ENCODE measurements at regions not wholly inside any gene's neighbourhood (a gene's known extent, or its start where the extent isn't known, plus 50 kb on each side); places are given as distances from the start of the nearest gene placed in this dataset.
"Not testable (repeated sequence)": the region's sequence is repeated elsewhere in the genome, so short reads cannot be mapped to it uniquely, and the experiment has no call there.

- DNase-seq (ENCODE audit: low read depth, low spot score), result no peak
Measured at GRCh38 chr14:28196878-28197277, 569.7 kb upstream of the FOXG1 start.

GRCh38 chr14:28220391-28220790 is 546.2 kb upstream of the FOXG1 start:
- no peak for DNase-seq (ENCODE audit: low read depth, low spot score)

DNA sequence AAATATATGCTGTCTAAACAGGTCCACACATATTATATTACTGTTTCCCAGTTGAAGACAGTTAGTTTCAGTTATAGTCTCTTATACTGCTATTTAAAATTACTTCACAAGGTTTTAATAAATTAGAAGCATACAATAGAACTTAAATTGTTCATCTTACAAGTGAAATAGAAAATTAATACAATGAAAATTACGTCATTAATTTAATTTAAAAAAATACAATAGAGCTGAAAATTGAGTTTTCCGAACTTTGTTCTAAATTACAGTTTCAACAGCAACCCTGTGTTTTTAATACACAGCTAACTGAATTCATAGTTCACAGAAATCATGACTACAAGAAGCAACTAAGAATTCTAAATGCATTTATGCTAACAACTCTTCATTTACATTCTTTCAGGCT is 525.7 kb upstream of the FOXG1 start:
- DNase-seq (ENCODE audit: low read depth, low spot score), result no peak

DNA sequence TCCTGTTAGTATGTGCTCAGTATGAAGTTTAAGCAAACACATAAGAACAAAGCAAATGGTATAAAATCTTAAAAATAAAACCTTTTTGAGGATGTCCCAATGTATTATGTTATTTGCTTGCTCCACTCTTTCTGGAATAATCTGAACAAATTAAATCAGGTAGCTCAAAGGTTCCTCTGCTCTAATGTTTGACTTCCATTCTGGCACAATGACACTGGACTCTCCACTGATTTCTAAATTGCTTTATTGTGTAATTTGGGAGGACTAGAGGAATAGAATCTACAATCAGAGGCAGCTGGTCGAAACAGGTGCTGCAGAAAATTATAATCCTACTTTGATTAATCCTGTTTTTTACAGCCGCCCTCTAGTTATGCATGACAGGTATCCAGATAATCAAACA is 523.7 kb upstream of the FOXG1 start:
- DNase-seq (ENCODE audit: low read depth, low spot score), result no peak

- no peak for DNase-seq (ENCODE audit: low read depth, low spot score)
Measured at GRCh38 chr14:28243600-28243999, 523.0 kb upstream of the FOXG1 start.

- no peak for DNase-seq (ENCODE audit: low read depth, low spot score)
Measured at GRCh38 chr14:28245216-28245615, 521.4 kb upstream of the FOXG1 start.

DNA sequence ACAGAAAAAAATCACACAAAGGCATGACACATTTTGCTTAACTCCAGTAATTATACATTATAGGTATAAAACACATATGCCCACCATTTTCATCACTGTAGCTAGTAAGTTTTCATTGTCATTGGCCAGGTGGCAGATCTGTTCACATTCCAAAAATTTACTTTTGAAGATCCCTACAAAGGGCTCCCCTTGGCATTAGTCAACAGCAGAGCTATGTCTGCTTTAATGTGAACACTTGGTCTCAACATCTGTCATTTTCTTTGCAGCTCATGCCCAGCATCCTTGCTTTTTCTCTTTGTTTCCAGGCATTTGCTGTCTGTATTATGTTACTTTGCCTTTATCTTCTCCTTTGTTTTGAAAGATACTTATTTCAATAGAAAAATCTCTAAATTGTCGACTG is 519.1 kb upstream of the FOXG1 start:
- DNase-seq (ENCODE audit: low read depth, low spot score), result no peak

DNA sequence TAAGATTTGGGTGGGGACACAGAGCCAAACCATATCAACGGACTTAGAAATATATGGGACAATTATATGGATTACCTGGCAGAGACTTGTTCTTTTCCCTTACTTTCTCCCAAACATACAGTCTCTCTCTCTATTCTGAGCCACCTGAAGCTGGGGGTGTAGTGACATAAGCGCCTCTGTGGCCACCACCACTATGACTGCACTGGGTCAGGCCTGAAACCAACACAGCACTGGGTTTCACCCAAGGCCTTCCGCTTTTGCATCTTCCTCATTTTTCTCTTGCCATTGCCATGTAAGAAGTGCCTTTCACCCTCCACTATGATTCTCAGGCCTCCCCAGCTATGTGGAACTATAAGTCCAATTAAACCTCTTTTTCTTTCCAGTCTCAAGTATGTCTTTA is 514.5 kb upstream of the FOXG1 start:
- DNase-seq (ENCODE audit: low read depth, low spot score), result not testable (repeated sequence)

GRCh38 chr14:28254768-28255167 is 511.8 kb upstream of the FOXG1 start:
- no peak for DNase-seq (ENCODE audit: low read depth, low spot score)

GRCh38 chr14:28264306-28264705 is 502.3 kb upstream of the FOXG1 start:
- no peak for DNase-seq (ENCODE audit: low read depth, low spot score)

- no peak for DNase-seq (ENCODE audit: low read depth, low spot score)
Measured at GRCh38 chr14:28272270-28272669, 494.3 kb upstream of the FOXG1 start.

DNA sequence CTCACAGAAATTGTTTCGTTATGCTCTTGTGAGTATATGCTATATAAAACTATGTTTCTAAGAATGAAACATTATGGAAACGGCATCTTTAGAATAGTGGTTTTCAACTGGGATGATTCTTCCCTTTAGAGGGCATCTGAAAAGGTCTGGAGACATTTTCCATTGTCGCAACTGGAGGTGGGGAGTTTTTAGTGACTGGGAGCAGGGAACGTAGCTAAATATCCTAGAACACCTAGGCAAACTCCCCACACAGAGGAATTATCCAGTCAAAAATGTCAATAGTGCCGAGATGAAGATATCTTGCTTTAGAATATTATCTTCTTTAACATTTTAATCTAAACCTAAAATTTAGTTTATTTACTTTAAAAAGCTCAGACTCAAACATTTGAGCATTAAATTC is 486.1 kb upstream of the FOXG1 start:
- no peak for DNase-seq (ENCODE audit: low read depth, low spot score)

DNA sequence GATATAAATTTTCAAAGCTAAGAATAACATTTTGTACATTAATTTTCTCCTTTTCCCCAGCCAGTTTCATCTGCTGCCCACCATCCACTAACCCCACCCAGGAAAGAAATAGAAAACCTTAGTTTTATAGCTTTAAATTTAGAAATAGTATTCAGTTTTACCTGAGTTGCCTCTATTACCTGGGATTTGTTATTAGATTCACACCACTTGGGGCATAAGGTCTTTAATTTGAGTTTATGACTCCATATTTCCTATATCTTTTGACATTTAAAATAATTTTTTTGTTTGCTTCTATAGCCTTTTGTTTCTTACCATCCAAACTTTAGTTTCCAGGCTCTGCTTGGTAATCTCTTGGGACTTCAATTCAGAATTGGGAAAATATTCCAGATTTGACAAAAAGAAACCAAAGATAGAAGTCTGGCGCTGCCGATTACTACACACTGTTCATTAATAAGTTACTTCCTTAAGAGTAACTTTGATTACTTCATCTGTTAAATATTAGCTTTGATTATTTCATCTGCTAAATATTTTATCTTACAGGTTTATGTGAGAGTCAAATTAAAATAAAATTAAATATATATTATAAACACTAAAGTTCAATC is 485.5 kb upstream of the FOXG1 start:
- DNase-seq (ENCODE audit: low read depth, low spot score), result no peak

GRCh38 chr14:28284546-28285300 is 481.9 kb upstream of the FOXG1 start:
- no peak for DNase-seq (ENCODE audit: low read depth, low spot score)

DNA sequence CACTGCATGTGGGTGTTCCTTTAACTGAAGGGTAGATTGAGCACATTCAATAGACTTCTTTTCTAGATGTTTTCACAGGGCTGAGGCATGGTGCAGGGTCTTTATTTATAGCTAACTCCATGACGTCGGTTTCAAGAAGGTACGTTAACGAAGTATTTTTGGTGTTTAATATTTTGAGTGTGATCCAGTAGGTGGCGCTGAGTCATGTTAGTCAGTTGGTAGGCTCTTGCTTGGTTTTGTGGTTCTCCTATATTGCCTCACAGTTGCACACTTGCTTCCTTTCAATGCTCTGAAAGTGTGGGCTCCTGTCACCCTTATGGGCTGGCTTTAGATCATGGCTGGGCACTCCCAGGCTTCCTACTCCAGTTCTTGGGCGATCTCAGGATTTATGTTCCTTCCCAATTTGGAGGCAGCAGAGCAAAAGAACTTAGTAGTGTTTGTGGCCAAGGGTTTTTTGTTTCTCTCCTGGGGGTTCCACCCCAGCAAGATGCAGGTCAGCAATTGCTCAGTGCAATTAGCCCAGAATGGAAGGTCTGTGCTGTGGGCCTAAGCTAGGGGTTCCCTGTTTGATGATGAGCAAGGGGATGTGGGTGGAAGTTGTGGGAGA is 471.6 kb upstream of the FOXG1 start:
- DNase-seq (ENCODE audit: low read depth, low spot score), result no peak

GRCh38 chr14:28297559-28297958 is 469.0 kb upstream of the FOXG1 start:
- no peak for DNase-seq (ENCODE audit: low read depth, low spot score)

- DNase-seq (ENCODE audit: low read depth, low spot score), result no peak
Measured at GRCh38 chr14:28298156-28298555, 468.4 kb upstream of the FOXG1 start.

GRCh38 chr14:28299227-28299626 is 467.4 kb upstream of the FOXG1 start:
- no peak for DNase-seq (ENCODE audit: low read depth, low spot score)

DNA sequence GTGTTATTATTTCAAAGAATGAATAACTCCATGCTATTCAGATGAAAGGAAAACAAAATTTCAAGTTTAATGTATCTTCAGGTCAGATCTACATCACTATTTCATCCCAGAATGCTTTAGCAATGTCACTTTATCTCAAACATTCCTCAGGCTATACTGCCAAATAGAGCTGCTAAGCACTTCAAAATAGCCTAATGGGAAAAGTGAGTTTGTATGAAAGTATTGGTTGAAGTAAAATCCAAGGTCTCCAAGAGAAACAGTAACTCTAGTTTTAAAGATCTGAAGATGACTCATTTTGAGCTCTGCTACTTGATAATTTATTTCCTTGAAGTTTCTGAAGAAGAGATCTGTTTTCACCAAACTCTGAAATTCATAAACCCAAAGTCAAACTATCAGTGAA is 466.2 kb upstream of the FOXG1 start:
- DNase-seq (ENCODE audit: low read depth, low spot score), result no peak

DNA sequence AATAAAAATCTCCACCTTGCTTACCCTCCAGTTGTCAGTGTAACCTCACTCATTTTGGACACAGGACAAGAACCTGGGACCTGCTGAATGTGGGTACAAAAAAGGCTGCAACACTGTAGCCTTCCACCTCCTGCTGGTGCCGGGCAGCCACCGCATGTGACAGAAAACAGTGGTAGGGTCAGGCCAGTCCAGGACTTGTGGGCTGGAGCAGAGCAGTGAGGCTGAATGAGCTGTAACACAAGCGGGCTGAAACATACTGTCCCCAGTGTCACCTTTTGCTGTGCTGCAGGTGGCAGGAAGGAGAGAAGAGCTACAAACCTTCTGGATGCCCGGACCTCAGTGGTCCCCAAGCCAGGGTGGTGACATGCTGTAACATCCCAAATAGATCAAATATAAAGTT is 465.4 kb upstream of the FOXG1 start:
- DNase-seq (ENCODE audit: low read depth, low spot score), result no peak

- DNase-seq (ENCODE audit: low read depth, low spot score), result no peak
Measured at GRCh38 chr14:28303248-28303647, 463.3 kb upstream of the FOXG1 start.

DNA sequence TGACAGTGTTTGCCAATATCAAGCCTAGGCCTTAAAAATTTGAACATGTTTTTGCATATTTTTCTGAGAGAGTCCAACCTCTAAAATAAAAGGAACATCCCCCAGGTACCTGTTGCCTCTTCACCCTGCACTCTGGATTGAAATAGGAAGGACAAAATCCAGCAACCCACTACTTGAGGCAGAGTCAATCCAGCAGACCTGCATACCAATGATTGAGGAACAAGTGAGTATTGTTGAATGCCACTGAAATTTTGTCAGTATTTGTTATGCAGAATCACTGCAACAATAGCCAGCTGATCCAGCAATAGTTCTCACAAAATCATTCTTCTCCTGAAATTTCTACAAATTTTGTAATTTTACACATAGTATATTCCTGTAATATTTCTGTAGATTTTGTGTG is 460.6 kb upstream of the FOXG1 start:
- DNase-seq (ENCODE audit: low read depth, low spot score), result no peak

DNA sequence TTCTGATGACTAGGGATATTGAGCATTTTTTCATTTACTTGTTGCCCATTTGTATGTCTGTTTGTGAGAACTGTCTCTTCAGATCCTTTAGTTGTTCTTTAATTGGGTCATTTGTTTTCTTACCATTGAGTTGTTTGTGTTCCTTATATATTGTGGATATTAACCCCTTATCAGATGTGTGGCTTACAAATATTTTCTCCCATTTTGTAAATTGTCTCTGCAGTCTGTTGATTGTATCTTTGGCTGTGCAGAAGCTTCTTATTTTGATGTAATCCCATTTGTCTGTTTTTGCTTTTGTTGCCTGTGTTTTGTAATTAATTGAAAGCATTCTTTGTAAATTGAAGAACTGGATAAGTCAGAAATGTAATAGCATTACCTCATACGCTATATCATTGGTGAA is 459.1 kb upstream of the FOXG1 start:
- no peak for DNase-seq (ENCODE audit: low read depth, low spot score)
